ENCODE measurements at regions not wholly inside any gene's neighbourhood (a gene's known extent, or its start where the extent isn't known, plus 50 kb on each side); places are given as distances from the start of the nearest gene placed in this dataset.

GRCh38 chr9:30511666-30512065, 1872.8 kb upstream of the ACO1 start:
- no peak for TF ChIP-seq CTCF (conservative IDR thresholded peaks at IDR 0.05 in 1 of 2, IDR thresholded peaks at IDR 0.05 in 1 of 2; ENCODE audit: extremely low read depth in 1 of 2, insufficient read depth in 1 of 2, low read depth in 1 of 2, low read length in 2 of 2)
- no peak for TF ChIP-seq EZH2 (IDR thresholded peaks at IDR 0.05; ENCODE audit: borderline replicate concordance, low read length)

All from mammary epithelial cell (primary cell).